ENCODE measurements at regions not wholly inside any gene's neighbourhood (a gene's known extent, or its start where the extent isn't known, plus 50 kb on each side); places are given as distances from the start of the nearest gene placed in this dataset.

DNA sequence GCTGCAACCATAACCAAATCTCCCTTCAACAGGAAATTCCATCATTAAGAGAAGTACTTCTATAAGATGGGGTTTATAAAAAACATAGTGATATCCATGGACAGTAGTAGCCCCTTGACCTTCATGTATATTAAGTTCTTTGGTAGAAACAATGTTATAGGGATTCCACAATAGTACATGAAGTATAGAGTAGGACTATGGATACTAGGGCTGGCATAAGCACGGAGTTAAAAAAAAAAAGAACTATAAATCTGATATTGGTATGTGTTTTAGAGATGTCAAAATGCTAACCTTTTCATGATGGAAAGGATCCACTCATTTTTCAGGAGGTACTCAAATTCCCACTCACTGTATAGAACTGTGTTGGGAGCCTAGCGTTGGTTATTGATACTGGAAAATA, 337.6 kb downstream of the FGF10 start:
- Mint-ChIP-seq H3K27me3 (ENCODE audit: low read depth in 3 of 3) (no peaks in the 10 kb centered on the region), H3K27ac (no peak overlapping the region), H3K9me3 (peaks cover 0 to 8% (median 3%) of the 10 kb centered on the region in 7 donors), H3K4me3 (no peak overlapping the region), H3K36me3 (no peaks in the 10 kb centered on the region), H3K4me1 (no peaks in the 10 kb centered on the region)
- intact Hi-C loops (cut with micrococcal nuclease), result no loop called here
- TF ChIP-seq, protein P1, sequence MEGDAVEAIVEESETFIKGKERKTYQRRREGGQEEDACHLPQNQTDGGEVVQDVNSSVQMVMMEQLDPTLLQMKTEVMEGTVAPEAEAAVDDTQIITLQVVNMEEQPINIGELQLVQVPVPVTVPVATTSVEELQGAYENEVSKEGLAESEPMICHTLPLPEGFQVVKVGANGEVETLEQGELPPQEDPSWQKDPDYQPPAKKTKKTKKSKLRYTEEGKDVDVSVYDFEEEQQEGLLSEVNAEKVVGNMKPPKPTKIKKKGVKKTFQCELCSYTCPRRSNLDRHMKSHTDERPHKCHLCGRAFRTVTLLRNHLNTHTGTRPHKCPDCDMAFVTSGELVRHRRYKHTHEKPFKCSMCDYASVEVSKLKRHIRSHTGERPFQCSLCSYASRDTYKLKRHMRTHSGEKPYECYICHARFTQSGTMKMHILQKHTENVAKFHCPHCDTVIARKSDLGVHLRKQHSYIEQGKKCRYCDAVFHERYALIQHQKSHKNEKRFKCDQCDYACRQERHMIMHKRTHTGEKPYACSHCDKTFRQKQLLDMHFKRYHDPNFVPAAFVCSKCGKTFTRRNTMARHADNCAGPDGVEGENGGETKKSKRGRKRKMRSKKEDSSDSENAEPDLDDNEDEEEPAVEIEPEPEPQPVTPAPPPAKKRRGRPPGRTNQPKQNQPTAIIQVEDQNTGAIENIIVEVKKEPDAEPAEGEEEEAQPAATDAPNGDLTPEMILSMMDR (IDR thresholded peaks at IDR 0.05), result no peak
- no peaks in the 10 kb centered on the region for H3K27me3 ChIP-seq (ENCODE audit: control insufficient read depth in 2 of 2, insufficient read depth in 2 of 2, low read length in 2 of 2)
- no peaks in the 10 kb centered on the region for H3K36me3 ChIP-seq (replicated peaks in 1 of 2; ENCODE audit: control insufficient read depth in 1 of 2, insufficient read depth in 2 of 2, low read length in 2 of 2)
- H3K9me3 ChIP-seq (replicated peaks in 1 of 2; ENCODE audit: control insufficient read depth in 1 of 2, insufficient read depth in 1 of 2, low read length in 2 of 2), result peaks cover 4 to 6% of the 10 kb centered on the region in 2 donors
- no peaks in the 10 kb centered on the region for H3K4me1 ChIP-seq (ENCODE audit: control insufficient read depth in 1 of 2, insufficient read depth in 2 of 2, low read length in 2 of 2)
- no peak overlapping the region for H3K4me2 ChIP-seq (replicated peaks; ENCODE audit: extremely low read depth, low read length, poor library complexity, severe bottlenecking)
- no peak overlapping the region for H2AFZ ChIP-seq (ENCODE audit: insufficient read depth, low read depth, low read length, poor library complexity, severe bottlenecking)
- no peaks in the 10 kb centered on the region for H3K79me2 ChIP-seq (ENCODE audit: insufficient read depth, low read length)
- no peaks in the 10 kb centered on the region for H4K20me1 ChIP-seq (ENCODE audit: insufficient read depth, low read length)
- DNase-seq, result no peak
- H3K9ac ChIP-seq (ENCODE audit: insufficient read depth, low read length, poor library complexity, severe bottlenecking), result no peak overlapping the region
- WGBS (ENCODE audit: insufficient coverage), result no CpG with 5 or more reads among the region's 2 CpGs
- no peak overlapping the region for H3K27ac ChIP-seq (ENCODE audit: low read depth in 1 of 2, low read length in 2 of 2)
- H3K4me3 ChIP-seq (replicated peaks in 1 of 3; ENCODE audit: low read depth in 2 of 3, low read length in 3 of 3), result no peak overlapping the region

DNA sequence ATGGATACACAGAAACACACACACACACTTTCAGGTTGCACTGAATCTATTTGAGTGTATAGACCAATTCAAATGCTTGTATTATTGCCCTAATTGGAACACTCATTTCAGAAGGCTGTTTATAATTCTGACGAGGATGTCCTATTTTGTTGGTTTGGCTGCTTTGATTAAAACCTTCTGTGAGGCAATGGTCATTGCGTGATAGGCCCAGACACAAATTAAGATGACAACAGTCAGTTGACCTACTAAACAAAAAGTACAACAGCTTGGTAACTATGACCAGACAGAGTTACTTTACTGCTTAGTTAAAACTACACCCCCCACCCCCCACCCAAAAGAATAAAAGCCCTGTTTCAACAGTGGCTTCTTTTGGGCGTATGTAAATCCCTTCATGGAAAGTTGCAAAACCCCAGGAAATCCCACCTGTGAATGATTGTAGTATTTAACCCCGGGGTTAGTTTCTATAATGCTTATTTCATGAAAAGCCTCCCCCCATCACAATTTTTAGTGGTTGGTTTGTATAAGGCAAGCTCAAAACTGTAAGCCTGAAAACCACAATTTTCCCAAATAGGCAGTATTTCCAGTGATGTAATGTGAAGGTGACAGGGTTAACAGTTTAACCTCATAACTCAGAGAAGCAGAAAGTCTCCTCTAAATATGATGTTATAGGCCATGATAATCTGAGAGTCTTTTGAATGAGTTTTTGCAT, 340.8 kb downstream of the FGF10 start:
- Histone ChIP-seq H3K36me3 (replicated peaks in 1 of 2; ENCODE audit: control insufficient read depth in 1 of 2, insufficient read depth in 2 of 2, low read length in 2 of 2) (no peaks in the 10 kb centered on the region), H3K27ac (ENCODE audit: low read depth in 1 of 2, low read length in 2 of 2) (no peak overlapping the region), H3K4me2 (replicated peaks; ENCODE audit: extremely low read depth, low read length, poor library complexity, severe bottlenecking) (no peak overlapping the region), H3K9me3 (replicated peaks in 1 of 2; ENCODE audit: control insufficient read depth in 1 of 2, insufficient read depth in 1 of 2, low read length in 2 of 2) (peaks cover 6 to 10% of the 10 kb centered on the region in 2 donors), H3K9ac (ENCODE audit: insufficient read depth, low read length, poor library complexity, severe bottlenecking) (no peak overlapping the region), H3K27me3 (ENCODE audit: control insufficient read depth in 2 of 2, insufficient read depth in 2 of 2, low read length in 2 of 2) (no peaks in the 10 kb centered on the region), H2AFZ (ENCODE audit: insufficient read depth, low read depth, low read length, poor library complexity, severe bottlenecking) (no peak overlapping the region), H3K4me1 (ENCODE audit: control insufficient read depth in 1 of 2, insufficient read depth in 2 of 2, low read length in 2 of 2) (no peaks in the 10 kb centered on the region), H4K20me1 (ENCODE audit: insufficient read depth, low read length) (no peaks in the 10 kb centered on the region), H3K79me2 (ENCODE audit: insufficient read depth, low read length) (no peaks in the 10 kb centered on the region), H3K4me3 (replicated peaks in 1 of 3; ENCODE audit: low read depth in 2 of 3, low read length in 3 of 3) (no peak overlapping the region)
- whole genome bisulfite sequencing (ENCODE audit: insufficient coverage), result 89% methylated on average over 1 of the region's 4 CpGs
- no peaks in the 10 kb centered on the region for H3K4me1 Mint-ChIP-seq
- TF ChIP-seq, protein P1 (IDR thresholded peaks at IDR 0.05), result no peak
- H3K4me3 Mint-ChIP-seq, result no peak overlapping the region
- peaks cover 2 to 8% (median 6%) of the 10 kb centered on the region in 7 donors for H3K9me3 Mint-ChIP-seq
- H3K27me3 Mint-ChIP-seq (ENCODE audit: low read depth in 3 of 3), result peaks cover 0 to 3% (median 0%) of the 10 kb centered on the region in 3 donors
- DNase-seq, result no peak
- no peaks in the 10 kb centered on the region for H3K36me3 Mint-ChIP-seq
- H3K27ac Mint-ChIP-seq, result no peak overlapping the region
- intact Hi-C loops (cut with micrococcal nuclease), result no loop called here
